ENCODE measurements at regions not wholly inside any gene's neighbourhood (a gene's known extent, or its start where the extent isn't known, plus 50 kb on each side); places are given as distances from the start of the nearest gene placed in this dataset.

GRCh38 chr2:126504949-126505348 is 151.0 kb upstream of the GYPC start:
- DNase-seq (ENCODE audit: low read depth), result no peak
- no peak for TF ChIP-seq MAX (IDR thresholded peaks at IDR 0.05; ENCODE audit: low read depth, low read length)
- no peak for TF ChIP-seq POLR2A (IDR thresholded peaks at IDR 0.05; ENCODE audit: extremely low read depth, insufficient read length)
- TF ChIP-seq MYC (IDR thresholded peaks at IDR 0.05; ENCODE audit: low read depth, low read length), result no peak
- no peak for TF ChIP-seq CTCF (IDR thresholded peaks at IDR 0.05; ENCODE audit: low read depth, low read length)
- H3K4me3 ChIP-seq (ENCODE audit: low read depth, low read length), result no peak overlapping the region

- TF ChIP-seq MAX (IDR thresholded peaks at IDR 0.05; ENCODE audit: low read depth, low read length), result no peak
- no peak for TF ChIP-seq POLR2A (IDR thresholded peaks at IDR 0.05; ENCODE audit: extremely low read depth, insufficient read length)
- no peak for TF ChIP-seq CTCF (IDR thresholded peaks at IDR 0.05; ENCODE audit: low read depth, low read length)
- TF ChIP-seq MYC (IDR thresholded peaks at IDR 0.05; ENCODE audit: low read depth, low read length), result no peak
- no peak for DNase-seq (ENCODE audit: low read depth)
- H3K4me3 ChIP-seq (ENCODE audit: low read depth, low read length), result no peak overlapping the region
Measured at GRCh38 chr2:126506786-126507185, 149.2 kb upstream of the GYPC start.

- no peak for DNase-seq (ENCODE audit: low read depth)
- TF ChIP-seq CTCF (IDR thresholded peaks at IDR 0.05; ENCODE audit: low read depth, low read length), result no peak
- no peak for TF ChIP-seq POLR2A (IDR thresholded peaks at IDR 0.05; ENCODE audit: extremely low read depth, insufficient read length)
- no peak for TF ChIP-seq MAX (IDR thresholded peaks at IDR 0.05; ENCODE audit: low read depth, low read length)
- TF ChIP-seq MYC (IDR thresholded peaks at IDR 0.05; ENCODE audit: low read depth, low read length), result no peak
- no peak overlapping the region for H3K4me3 ChIP-seq (ENCODE audit: low read depth, low read length)
Measured at GRCh38 chr2:126507425-126507911, 148.5 kb upstream of the GYPC start.

- no peak for DNase-seq (ENCODE audit: low read depth)
- TF ChIP-seq POLR2A (IDR thresholded peaks at IDR 0.05; ENCODE audit: extremely low read depth, insufficient read length) (no peak), MYC (IDR thresholded peaks at IDR 0.05; ENCODE audit: low read depth, low read length) (no peak), CTCF (IDR thresholded peaks at IDR 0.05; ENCODE audit: low read depth, low read length) (no peak), MAX (IDR thresholded peaks at IDR 0.05; ENCODE audit: low read depth, low read length) (no peak)
Measured at GRCh38 chr2:126510356-126510755, 145.6 kb upstream of the GYPC start.

GRCh38 chr2:126510960-126511359 is 145.0 kb upstream of the GYPC start:
- H3K4me3 ChIP-seq (ENCODE audit: low read depth, low read length), result no peak overlapping the region
- TF ChIP-seq CTCF (IDR thresholded peaks at IDR 0.05; ENCODE audit: low read depth, low read length), result no peak
- no peak for TF ChIP-seq MYC (IDR thresholded peaks at IDR 0.05; ENCODE audit: low read depth, low read length)
- no peak for TF ChIP-seq POLR2A (IDR thresholded peaks at IDR 0.05; ENCODE audit: extremely low read depth, insufficient read length)
- TF ChIP-seq MAX (IDR thresholded peaks at IDR 0.05; ENCODE audit: low read depth, low read length), result no peak
- no peak for DNase-seq (ENCODE audit: low read depth)

More at GRCh38 chr2:126510356-126510755, 145.6 kb upstream of the GYPC start:
- no peak overlapping the region for H3K4me3 ChIP-seq (ENCODE audit: low read depth, low read length)

Measured in NB4 (cell line).